Keratinocyte (primary cell): ENCODE measurements at regions not wholly inside any gene's neighbourhood (a gene's known extent, or its start where the extent isn't known, plus 50 kb on each side); places are given as distances from the start of the nearest gene placed in this dataset.

Experiments used
- DNase-seq: peaks from one replicate; pipeline ENCODE4 v3.0.0-alpha.2; 2011; ENCODE audit warnings: low read depth, missing footprints, low spot score
- FAIRE-seq: peaks from 2 replicates; lab custom pipeline; 2011; peaks lifted over from hg19 to GRCh38; lab: Jason Lieb, UNC
- H2AFZ ChIP-seq: 2 replicates; pipeline ENCODE4 v1.6.0; 2012; ENCODE audit warnings: low read length, control low read depth, inconsistent platforms; ENCODE audit not compliant: control insufficient read depth
- H3K27ac ChIP-seq: 2 replicates; pipeline ENCODE4 v1.5.1; 2011; ENCODE audit warnings: low read length; ENCODE audit not compliant: control insufficient read depth, insufficient read depth
- H3K27me3 ChIP-seq: 3 replicates; pipeline ENCODE4 v1.6.0; 2011; ENCODE audit warnings: low read length; ENCODE audit not compliant: control insufficient read depth, insufficient read depth; ENCODE audit errors: extremely low read depth
- H3K36me3 ChIP-seq, 2 experiments: 2 replicates in 1 of 2; 3 replicates in 1 of 2; pipeline ENCODE4 v1.5.1; 2011; ENCODE audit warnings: low read length in 2 of 2, mild to moderate bottlenecking in 1 of 2; ENCODE audit not compliant: control insufficient read depth in 2 of 2, insufficient read depth in 2 of 2; ENCODE audit errors: extremely low read depth in 1 of 2
- H3K4me1 ChIP-seq: 3 replicates; pipeline ENCODE4 v1.5.1; 2011; ENCODE audit warnings: low read length; ENCODE audit not compliant: control insufficient read depth, insufficient read depth; ENCODE audit errors: extremely low read depth
- H3K4me2 ChIP-seq: 3 replicates; pipeline ENCODE4 v1.6.0; 2011; ENCODE audit warnings: low read depth, low read length; ENCODE audit not compliant: control insufficient read depth, insufficient read depth; ENCODE audit errors: extremely low read depth
- H3K4me3 ChIP-seq, 3 experiments: fragments of 200-600 bp in 1 of 3; sonication (generic) in 1 of 3; 2 replicates in 2 of 3; 3 replicates in 1 of 3; pipeline ENCODE4 v1.5.1; 2011 to 2016; ENCODE audit warnings: low read length in 3 of 3, mild to moderate bottlenecking in 3 of 3, control low read depth in 2 of 3, inconsistent platforms in 1 of 3, low read depth in 1 of 3, mixed read lengths in 1 of 3, mixed run types in 1 of 3, moderate library complexity in 1 of 3; ENCODE audit not compliant: control insufficient read depth in 2 of 3, insufficient read depth in 2 of 3; ENCODE audit errors: extremely low read depth in 1 of 3
- H3K79me2 ChIP-seq: 2 replicates; pipeline ENCODE4 v1.6.0; 2012; ENCODE audit warnings: low read length; ENCODE audit not compliant: control insufficient read depth, insufficient read depth
- H3K9ac ChIP-seq: 3 replicates; pipeline ENCODE4 v1.6.0; 2011; ENCODE audit warnings: low read length; ENCODE audit not compliant: control insufficient read depth, insufficient read depth; ENCODE audit errors: extremely low read depth
- H3K9me1 ChIP-seq: 3 replicates; pipeline ENCODE4 v1.6.0; 2011; ENCODE audit warnings: low read length; ENCODE audit not compliant: control insufficient read depth, insufficient read depth; ENCODE audit errors: extremely low read depth
- H3K9me3 ChIP-seq: 2 replicates; pipeline ENCODE4 v1.5.1; 2012; ENCODE audit warnings: low read depth, low read length; ENCODE audit not compliant: control insufficient read depth
- H4K20me1 ChIP-seq: 3 replicates; pipeline ENCODE4 v1.6.0; 2011; ENCODE audit warnings: low read length; ENCODE audit not compliant: control insufficient read depth, insufficient read depth; ENCODE audit errors: extremely low read depth
- EZH2 ChIP-seq: IDR thresholded peaks from one replicate; pipeline ENCODE4 v1.6.1; 2012; ENCODE audit warnings: inconsistent platforms, mild to moderate bottlenecking, low read length, moderate library complexity
- dilution Hi-C: fragments of 300-500 bp; cut with MboI; formaldehyde crosslinking; loops from one replicate; pipeline ENCODE4 v1.7.0; 2020; ENCODE audit warnings: low sequenced_read_pairs; ENCODE audit not compliant: extremely low pct_ligation_motif_present
- TF ChIP-seq, protein P1 (sequence below), 3 experiments: IDR thresholded peaks in 1 of 3; conservative IDR thresholded peaks in 1 of 3; optimal IDR thresholded peaks in 1 of 3; 2 replicates in 2 of 3; 3 replicates in 1 of 3; pipeline versions ENCODE3 to v1.5.1; 2011; ENCODE audit warnings: low read length in 3 of 3, mild to moderate bottlenecking in 3 of 3, moderate library complexity in 2 of 3, control low read depth in 1 of 3, inconsistent platforms in 1 of 3; ENCODE audit not compliant: insufficient read depth in 2 of 3; ENCODE audit errors: extremely low read depth in 1 of 3

DNA sequence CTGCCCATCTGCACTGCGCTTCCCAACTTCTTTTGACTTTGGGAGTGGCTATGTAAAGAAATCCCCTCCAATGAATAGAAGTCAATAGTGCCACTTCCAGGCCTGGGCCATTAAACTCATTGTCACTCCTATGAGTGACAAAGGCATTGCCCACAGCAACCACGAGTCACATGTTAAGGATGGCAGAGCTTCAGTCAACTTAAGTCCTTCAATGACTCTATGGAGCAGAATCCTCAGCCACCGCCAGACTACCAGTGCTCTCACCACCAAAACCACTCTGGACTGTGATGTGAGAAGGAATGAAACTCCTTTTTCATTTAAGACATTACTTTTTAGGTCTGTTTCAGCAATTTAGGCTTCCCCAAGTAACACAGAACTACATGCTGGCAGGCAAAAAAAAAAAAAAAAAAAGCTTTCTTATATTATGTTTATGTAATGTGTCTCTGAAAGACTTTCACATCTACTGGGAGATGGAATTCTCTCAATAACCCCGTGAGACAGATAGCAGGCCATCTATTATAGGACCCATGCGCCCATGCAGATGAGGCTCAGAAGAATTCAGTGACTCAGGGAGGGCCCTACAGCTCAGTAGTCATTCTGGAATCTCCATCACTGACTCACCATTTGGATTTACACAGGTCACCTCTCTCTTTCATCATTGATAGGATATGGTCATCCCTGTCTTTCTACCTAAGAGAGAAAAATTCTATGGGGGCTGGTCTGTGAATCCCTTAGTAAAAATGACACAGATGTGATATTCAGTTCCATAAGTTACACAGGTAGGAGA is 180.5 kb downstream of the CEMIP2 start:
- Histone ChIP-seq H3K27me3 (no peaks in the 10 kb centered on the region), H3K79me2 (no peaks in the 10 kb centered on the region), H3K4me3 (no peak overlapping the region), H3K4me2 (no peak overlapping the region), H4K20me1 (no peaks in the 10 kb centered on the region), H3K9ac (no peak overlapping the region), H3K4me1 (peaks cover 2% of the 10 kb centered on the region), H3K9me3 (no peaks in the 10 kb centered on the region), H3K9me1 (no peaks in the 10 kb centered on the region), H3K27ac (no peak overlapping the region), H2AFZ (no peak overlapping the region), H3K36me3 (no peaks in the 10 kb centered on the region)
- DNase-seq (no peak), FAIRE-seq (no peak)
- dilution Hi-C loops: no loop called here
- no peak for TF ChIP-seq EZH2
- TF ChIP-seq, protein P1, sequence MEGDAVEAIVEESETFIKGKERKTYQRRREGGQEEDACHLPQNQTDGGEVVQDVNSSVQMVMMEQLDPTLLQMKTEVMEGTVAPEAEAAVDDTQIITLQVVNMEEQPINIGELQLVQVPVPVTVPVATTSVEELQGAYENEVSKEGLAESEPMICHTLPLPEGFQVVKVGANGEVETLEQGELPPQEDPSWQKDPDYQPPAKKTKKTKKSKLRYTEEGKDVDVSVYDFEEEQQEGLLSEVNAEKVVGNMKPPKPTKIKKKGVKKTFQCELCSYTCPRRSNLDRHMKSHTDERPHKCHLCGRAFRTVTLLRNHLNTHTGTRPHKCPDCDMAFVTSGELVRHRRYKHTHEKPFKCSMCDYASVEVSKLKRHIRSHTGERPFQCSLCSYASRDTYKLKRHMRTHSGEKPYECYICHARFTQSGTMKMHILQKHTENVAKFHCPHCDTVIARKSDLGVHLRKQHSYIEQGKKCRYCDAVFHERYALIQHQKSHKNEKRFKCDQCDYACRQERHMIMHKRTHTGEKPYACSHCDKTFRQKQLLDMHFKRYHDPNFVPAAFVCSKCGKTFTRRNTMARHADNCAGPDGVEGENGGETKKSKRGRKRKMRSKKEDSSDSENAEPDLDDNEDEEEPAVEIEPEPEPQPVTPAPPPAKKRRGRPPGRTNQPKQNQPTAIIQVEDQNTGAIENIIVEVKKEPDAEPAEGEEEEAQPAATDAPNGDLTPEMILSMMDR (optimal IDR thresholded peaks at IDR 0.05 in 1 of 3, IDR thresholded peaks at IDR 0.05 in 1 of 3, conservative IDR thresholded peaks at IDR 0.05 in 1 of 3; ENCODE audit: extremely low read depth in 1 of 3, insufficient read depth in 2 of 3, low read length in 3 of 3): no peak

DNA sequence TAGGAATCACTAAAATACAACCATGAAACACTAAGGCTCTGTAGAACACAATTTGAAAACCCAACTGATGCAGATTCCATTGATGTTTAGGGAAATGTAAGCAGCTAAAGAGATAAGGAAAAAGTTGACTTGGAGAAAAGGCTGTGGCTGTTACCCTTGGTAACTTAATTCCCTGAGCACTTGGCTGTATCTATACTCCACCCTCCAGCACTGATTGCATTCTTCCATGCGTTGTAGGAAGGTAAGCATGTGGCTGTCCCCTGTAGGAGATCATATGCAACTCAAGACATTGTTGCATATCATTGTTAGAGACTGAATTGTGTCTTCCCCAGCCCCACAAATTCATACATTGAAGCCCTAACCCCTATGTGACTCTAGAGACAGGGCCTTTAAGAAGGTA is 184.5 kb downstream of the CEMIP2 start:
- Histone ChIP-seq H2AFZ (no peak overlapping the region), H3K4me2 (no peak overlapping the region), H3K4me3 (no peak overlapping the region), H4K20me1 (no peaks in the 10 kb centered on the region), H3K27ac (no peak overlapping the region), H3K79me2 (no peaks in the 10 kb centered on the region), H3K9me1 (no peaks in the 10 kb centered on the region), H3K4me1 (no peaks in the 10 kb centered on the region), H3K36me3 (no peaks in the 10 kb centered on the region), H3K27me3 (no peaks in the 10 kb centered on the region), H3K9me3 (no peaks in the 10 kb centered on the region), H3K9ac (no peak overlapping the region)
- dilution Hi-C loops: no loop called here
- FAIRE-seq (no peak), DNase-seq (no peak)
- TF ChIP-seq, protein P1 (optimal IDR thresholded peaks at IDR 0.05 in 1 of 3, IDR thresholded peaks at IDR 0.05 in 1 of 3, conservative IDR thresholded peaks at IDR 0.05 in 1 of 3; ENCODE audit: extremely low read depth in 1 of 3, insufficient read depth in 2 of 3, low read length in 3 of 3): no peak
- no peak for TF ChIP-seq EZH2
